Stimulated activated CD4-positive, alpha-beta T cell treated with anti-CD3 and anti-CD28 coated beads, Interleukin-15, amount 100 ng/mL, for 48 hours (primary cell): ENCODE measurements at regions not wholly inside any gene's neighbourhood (a gene's known extent, or its start where the extent isn't known, plus 50 kb on each side); places are given as distances from the start of the nearest gene placed in this dataset.

Experiments
- DNase-seq, 2 donors: peaks; one replicate each; pipeline ENCODE4 v3.0.0-alpha.2; 2020; ENCODE audit warnings: low read depth in 2 of 2

DNA sequence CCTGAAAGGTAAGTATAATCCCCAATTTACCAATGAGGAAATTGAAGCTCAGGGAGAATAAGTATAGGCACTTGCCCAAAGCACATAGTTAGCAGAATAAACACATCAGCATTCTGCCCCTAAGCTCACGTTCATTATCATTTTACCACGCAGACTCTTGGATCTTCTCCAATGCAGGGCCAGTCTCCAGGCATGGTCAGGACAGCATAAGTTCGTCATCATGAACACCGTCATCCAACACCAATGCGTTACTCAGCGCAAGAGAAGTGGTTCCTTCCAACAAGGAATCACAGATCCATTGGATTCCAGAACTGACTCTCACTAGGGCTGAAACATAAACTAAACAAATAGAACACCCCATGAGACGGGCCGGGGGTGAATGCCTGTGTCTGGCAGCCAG, 86.5 kb upstream of the GPM6B start:
- DNase-seq = no peak

DNA sequence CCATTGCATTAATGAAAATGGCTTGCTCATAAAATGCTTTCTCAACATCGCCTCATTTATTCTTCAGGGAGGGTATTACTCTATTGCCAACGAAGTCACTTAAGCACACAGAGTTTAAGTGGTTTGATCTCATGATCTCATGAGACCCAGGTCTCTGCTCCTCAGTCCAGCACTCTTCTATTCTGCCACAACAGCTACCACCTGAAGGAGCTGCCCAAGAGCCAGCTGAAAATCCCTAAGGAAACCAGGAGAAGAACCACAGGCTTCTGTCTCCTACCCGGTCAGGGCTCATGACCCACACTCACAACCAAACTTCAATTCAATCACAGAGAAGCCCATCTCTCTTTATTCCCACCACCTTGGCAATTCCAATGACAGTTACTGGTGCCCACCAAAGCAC, 85.5 kb upstream of the GPM6B start:
- DNase-seq = no peak

DNA sequence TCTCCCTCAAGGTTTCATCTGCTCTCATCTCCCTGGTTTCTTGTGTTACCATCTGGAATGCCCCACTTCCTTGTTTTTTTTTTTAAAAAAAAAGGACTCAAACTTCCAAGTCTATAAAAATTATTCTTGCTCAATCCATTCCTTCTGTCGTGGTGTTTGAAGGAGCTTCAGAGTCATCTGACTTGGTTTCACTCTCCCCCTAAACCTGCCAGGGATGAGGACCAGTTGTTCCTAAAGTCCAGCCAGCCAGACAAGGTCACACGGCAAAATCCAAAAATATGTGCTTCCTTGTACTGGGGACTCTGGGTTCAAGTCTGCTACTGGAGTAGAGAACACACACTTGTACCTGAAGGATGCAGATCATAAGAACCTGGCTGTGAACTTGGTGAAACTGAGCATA, 84.5 kb upstream of the GPM6B start:
- DNase-seq = no peak

DNA sequence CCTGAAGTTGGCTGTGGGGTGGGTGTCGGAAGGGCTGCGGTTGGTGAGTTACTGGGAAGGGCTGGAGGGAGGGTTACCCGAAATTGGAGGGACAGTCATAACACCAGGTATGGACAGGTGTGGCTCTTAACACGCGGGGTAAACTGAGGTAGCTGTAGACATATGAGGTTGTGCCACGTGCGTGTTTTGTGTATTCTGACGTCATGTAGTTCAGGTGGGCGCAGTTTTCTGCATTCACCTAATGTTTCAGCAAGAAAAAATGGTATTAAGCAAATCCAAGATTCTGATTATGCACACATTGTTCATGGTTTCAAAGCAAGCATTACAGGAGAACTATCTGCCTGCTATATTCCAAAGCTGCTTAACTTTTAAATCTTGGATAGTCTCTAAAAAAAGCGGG, 83.5 kb upstream of the GPM6B start:
- DNase-seq = no peak

DNA sequence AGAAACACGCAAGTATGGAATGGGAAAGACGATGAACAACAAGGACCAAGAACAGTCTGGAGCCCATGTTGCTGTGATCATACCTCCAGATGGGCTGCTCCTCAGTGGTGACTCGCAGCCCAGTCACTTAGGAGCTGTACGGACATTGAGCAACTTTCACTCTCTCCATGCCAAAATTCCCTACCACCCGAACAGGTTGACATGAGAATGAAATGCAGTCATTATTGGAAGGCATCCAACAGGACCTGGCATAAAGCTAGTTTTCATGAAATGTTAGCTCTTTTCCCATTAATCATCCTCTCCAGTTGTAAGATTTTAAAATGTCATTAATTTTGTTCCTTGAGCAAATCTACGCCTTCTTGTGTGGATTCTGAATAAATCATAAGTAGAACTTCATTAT, 82.7 kb upstream of the GPM6B start:
- DNase-seq = no peak

DNA sequence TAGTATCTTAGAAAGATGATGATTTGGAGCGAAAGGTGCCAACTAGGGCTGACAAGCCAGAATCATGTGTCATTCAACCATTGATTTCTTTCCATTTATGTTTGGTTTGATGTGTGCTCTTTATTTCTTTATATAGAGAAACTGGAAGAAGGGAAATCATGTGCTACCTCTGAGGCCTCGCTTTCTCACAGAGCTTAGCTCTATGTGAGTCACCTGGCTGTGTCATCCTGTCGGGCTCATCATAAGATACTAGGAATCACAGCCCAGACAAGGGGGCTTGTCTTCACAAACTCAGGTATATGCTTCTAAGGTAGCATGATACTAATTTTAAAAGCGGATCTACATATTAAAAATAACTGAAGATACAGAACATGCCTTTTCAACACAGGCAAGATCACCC, 81.7 kb upstream of the GPM6B start:
- DNase-seq = peak; percentile 1 to 3

DNA sequence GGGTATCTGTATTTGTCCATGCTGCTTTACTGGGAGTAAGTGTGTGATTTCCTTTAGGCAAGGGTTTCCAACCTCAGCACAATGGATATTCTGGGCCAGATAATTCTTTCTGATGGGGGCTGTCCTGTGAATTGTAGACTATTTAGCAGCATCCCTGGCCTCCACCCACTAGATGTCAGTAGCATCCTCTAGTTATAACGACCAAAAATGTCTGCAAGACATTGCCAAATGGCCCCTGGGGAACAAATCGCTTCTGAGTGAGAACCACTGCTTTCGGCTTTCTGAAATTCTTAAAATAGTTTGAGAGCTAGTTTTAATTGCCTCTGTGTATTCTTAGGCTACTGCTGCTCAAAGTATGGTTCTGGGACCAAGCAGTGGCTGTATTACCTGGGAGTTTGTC, 81.2 kb upstream of the GPM6B start:
- DNase-seq = no peak

DNA sequence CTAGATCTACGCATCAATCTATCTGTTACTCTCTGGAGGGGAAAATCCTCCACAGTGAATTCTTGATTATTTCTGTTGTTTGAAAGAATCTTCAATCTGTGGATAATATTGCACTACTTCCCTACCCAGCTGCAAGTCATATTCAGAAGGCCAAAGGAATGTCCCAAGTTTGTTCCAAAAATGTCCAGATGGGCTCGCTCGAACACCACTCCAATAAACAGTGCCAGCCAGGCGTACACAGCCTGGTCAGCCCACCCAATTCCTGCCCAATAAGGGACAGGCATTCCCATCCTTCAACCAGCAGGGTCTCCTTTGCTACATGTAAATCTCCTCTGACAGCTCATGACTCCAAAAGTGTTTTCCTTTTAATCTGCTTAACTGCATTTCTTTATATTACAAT, 80.7 kb upstream of the GPM6B start:
- DNase-seq = no peak

DNA sequence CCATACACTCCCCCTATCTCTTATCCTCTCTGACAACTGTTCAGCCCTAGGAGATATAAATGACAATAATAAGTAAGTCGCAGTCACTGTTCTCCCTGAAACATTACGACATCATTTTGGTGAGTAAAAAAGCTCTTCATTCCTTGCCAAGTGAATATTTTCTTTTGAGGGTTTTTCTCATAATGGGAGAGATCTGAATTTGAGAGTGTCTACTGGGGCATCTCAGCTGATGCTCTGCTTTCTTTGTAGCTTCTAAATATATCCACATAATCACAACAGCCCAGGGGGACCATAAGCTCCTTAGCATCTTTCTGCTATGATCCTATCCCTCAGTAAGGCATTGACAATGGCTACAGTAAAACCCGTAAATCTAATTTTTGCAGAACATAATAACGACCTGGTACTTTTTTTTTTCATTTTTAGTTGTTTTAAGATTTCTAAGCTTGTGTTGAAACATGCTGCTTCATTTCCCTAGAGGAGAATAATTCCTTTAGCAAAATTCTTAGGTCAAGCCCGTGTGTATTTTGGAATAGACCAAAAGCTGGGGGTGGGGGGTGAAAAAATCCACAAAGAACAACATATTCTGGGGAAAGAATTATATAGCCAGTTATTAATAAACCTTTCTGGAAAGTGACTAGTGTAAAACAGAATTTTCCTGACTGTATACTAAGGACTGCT, 78.1 kb upstream of the GPM6B start:
- no peak for DNase-seq

DNA sequence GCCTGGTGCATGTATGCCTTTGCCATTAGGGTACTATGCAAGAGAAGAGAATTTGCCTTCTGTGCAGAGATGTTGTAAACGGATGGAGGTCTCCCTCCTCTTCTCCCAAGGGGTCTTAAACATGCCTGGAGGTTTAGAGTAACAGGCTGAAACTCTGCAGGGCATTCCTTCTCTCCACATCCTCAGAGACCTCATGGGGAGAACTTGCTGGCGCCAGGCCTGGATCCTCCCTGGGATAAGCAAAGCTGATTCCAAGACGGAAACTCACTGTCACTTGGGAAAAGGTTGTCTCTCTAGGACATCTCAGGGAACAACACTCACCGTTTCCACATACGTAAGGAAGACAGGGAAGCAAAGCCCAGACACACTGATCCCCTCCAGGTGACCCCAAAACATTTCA, 76.9 kb upstream of the GPM6B start:
- DNase-seq = no peak

DNA sequence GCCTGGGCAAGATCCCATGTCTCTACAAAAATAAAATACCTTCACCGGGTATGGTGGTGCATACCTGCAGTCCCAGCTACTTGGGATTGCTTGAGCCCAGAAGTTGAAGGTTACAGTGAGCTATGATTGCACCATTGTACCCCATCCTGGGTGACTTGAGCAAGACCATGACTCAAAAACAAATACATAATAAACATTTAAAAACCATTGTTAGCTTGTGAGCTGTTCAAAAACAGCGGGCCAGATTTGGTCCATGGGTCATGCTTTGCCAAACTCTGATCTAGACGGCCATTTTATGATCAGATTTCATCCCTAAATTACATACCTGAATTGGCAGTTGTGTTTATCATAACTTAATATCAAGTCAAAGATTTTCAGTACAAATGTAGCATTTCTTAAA, 76.0 kb upstream of the GPM6B start:
- DNase-seq = no peak

DNA sequence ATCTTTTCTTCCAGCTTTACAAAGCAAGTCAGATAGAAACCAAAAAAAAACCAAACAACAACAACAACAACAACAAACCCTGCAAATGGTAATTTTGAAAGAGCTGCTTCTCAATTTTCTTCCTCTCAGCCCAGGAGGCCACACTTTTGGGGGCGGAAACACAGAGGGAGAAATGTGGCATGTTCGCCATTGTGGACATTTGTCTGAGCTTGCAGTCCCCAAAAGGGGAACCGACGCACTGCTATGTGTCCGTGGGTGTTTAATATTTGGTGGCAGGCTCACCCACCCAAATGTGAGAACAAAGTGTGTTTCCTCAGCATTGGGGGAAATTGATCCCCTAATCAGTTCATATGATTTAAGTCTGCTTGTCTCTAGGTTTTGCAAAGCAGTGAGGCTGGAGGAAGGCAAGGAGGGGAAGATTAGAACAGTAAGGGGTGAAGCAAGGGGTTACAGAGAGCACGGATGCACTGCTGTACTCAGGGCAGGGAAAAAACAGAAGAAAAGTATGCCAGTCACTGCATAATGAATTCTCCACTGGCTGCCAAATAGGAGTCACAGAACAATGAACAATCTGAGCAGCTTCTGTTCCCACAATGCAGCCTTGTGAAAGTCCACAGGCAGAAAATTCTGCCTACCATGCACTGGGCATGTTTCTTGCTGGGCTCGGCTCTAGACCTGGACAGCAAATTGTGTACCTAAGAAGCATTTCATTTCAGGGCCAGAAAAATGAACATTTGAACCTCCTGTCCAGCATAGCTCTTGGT, 74.7 kb upstream of the GPM6B start:
- no peak for DNase-seq

DNA sequence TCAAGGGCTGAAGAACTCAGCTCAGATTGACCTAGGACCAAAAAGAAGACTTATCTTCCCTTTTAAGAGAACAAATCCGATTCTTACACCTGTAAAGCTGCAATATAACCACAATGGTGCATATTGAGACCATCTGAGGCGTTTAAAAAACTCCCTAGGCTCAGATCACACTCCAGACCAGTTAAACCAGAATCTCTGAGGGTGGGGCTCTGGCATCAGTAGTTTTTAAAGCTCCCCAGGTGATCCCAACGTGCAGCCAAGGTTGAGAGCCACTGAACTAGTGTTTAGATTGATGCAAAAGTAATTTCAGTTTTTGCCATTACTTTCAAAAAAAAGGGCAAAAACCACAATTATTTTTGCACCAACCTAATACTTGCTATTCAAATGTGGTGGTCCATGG, 73.9 kb upstream of the GPM6B start:
- no peak for DNase-seq

DNA sequence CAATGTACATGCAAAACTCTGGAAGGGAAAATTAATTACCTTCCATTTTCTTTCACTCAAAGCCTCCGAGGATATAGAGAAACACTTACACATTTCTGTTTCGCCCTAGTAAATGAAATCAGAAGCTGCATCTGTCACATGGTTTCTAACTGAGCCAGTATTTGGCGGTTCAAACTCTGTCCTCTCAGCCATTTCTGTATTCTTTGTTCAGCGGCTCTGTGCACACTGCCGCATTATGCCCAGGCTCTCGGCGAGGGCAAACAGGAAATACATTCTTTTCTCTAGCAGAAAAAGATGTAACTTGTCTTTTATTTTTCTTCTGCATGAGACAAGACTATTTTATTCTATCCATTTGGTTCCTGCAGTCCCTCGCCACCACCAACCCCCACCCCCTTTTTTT, 71.4 kb upstream of the GPM6B start:
- no peak for DNase-seq

DNA sequence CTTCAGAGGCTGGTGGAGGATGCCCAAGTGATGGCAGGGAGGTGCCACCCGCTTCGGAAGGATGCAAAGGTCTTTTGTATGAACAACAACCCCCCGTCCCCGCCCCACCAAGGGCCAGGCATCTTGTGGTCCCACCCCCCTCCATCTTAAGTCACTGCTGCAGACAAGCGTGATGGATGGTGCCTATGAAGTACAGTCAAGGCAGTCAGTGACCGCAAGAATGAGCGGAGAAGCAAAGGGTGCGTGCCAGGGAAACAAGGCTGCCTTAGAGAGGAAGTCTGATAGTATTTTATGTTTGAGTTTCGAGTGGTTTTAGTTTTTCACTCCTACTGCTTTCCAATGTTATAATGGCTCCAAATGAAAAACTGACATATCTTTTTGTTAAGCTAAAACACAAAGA, 68.7 kb upstream of the GPM6B start:
- DNase-seq = no peak

DNA sequence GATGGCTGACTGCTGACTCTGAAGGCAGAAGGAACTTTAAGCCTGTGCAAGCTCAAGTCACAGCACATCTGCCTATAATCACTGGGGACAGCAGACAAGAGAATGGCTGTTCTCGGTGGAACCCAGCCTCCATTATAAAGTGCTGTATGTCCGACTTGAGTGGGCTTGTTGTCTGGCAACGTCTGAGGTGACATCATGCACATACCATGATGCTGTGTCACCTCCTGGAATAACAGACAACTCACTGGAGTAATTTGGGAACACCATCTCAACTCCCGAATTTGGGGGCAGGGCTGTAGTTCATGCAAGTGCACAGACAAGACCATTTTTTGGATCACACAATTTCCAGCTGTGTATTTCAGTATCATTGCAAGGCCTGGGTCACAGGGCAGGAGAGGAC, 59.8 kb upstream of the GPM6B start:
- DNase-seq = no peak

DNA sequence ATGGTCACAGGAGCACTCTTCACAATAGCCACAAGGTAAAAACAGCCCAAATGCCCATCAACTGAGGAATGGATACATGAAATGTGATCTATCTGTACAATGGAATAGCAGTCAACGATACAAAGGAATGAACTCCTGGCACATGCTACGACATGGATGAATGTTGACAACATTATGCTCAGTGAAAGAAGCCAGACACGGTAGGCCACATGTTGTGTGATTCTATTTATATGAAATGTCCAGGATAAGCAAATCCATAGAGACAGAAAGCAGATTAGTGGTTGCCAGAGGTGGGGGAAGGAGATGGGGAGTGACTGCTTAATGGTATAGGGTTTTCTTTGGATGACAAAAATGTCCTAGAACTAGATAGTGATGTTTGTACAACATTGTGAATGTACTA, 58.7 kb upstream of the GPM6B start:
- no peak for DNase-seq

DNA sequence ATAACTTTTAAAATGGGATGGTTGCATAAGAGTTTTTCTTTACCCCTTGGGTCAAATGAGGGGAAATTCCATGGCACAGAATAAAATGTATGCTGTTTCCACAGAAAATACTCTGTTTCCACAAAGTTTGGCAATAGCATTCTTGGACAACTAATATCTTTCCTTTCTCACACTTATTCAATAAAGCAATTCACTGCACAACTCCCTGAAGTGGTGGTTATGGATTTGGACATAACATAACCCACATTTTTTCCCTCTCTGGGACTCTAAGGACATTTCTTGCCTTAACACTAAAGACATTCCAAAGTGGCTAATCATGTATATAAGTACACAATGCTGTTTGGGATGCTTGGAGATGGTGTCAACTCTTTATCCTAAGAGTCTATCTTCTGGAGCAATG, 51.7 kb upstream of the GPM6B start:
- DNase-seq = no peak
